Erythroblast (primary cell): ENCODE measurements at regions not wholly inside any gene's neighbourhood (a gene's known extent, or its start where the extent isn't known, plus 50 kb on each side); places are given as distances from the start of the nearest gene placed in this dataset.

ENCODE experiments used
- GATA1 ChIP-seq: IDR thresholded peaks from 2 replicates; pipeline ENCODE4 v1.6.1; 2011; ENCODE audit warnings: low read depth, mild to moderate bottlenecking, control low read depth, low read length, moderate library complexity
- POLR2A ChIP-seq: IDR thresholded peaks from 2 replicates; pipeline ENCODE4 v1.6.1; 2011; ENCODE audit warnings: mild to moderate bottlenecking, low read length

DNA sequence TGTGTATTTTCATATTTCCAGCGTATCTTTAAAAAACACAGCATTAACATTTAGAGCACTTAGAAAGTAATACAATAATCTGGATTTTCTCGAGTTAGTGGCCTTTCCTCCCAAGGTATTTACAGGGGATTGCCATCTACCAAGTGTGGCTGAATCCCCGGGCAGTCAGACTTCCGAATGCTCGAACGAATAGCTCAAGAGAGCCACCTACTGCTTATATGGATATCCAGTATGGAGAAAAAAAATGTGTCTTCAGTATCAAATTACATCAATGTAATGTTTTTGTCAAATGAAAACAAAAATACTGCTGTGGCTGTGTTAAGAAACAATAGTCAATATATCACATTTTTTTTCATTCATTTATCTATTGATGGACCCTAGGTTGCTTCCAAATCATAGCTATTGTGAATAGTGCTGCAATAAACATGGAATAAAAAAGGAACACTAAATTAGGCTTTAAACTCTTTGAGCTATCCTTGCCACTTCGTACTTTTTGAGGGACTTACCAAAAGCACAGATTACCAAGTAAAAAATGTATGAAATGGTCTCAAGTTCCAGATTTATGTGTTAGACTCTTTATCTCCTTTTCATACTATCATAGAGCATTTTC, 654.5 kb upstream of the PTCHD4 start:
- TF ChIP-seq POLR2A (no peak), GATA1 (no peak)
